ENCODE measurements at regions not wholly inside any gene's neighbourhood (a gene's known extent, or its start where the extent isn't known, plus 50 kb on each side); places are given as distances from the start of the nearest gene placed in this dataset.

GRCh38 chr6:21861942-21862341, 268.4 kb downstream of the SOX4 start:
- no peak for TF ChIP-seq POLR2A (IDR thresholded peaks at IDR 0.05)
- TF ChIP-seq CTCF (IDR thresholded peaks at IDR 0.05), result no peak
- TF ChIP-seq POLR2AphosphoS5 (IDR thresholded peaks at IDR 0.05), result no peak

Data from suprapubic skin (tissue), 4 donors.